ENCODE measurements at regions not wholly inside any gene's neighbourhood (a gene's known extent, or its start where the extent isn't known, plus 50 kb on each side); places are given as distances from the start of the nearest gene placed in this dataset.

DNA sequence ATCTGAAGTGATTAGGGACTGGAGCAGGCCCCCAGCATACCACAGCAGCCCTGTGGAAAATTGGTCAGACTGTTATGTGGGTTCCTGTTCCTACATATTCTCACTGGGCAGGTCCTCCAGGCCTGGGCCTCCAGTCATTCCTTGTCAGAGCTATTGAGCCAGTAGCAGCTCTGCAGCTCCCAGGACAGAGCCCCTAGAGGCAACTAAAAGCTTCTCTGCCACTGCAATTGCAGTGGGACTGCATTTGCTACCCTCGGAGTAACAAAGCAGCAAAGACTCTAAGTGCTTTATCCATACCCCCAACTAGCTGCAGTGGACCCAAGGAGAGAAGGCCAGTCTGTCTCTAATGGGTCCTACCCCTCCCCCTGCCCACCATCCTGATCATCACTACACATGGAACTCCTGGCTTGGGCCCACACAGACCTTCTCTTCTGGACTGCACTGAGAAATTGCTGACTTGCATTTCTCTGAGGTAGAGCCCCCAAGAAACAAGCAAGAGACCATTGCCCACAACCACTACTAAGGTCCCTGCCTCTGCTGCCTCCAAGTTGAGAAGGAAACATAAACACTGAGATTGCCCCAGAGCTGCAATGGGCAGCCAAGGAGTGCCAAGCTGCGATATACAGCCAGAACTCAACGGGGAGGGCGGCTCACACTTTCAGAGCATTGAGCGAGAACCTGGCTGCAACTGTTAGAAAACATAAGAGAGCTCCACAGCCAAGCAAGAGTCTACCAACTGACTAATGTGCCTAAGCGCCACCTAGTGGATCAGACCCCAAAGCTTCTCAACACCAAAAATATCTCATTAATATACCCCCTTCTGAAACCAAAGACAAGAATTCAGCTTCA, 738.7 kb upstream of the NDST4 start (continued):
- TF ChIP-seq MAFK (conservative IDR thresholded peaks at IDR 0.05 in 1 of 2, IDR thresholded peaks at IDR 0.05 in 1 of 2; ENCODE audit: low read length in 2 of 2) = peak; percentile 93 to 95
- TF ChIP-seq STAG1 (CRISPR knock-in tag; IDR thresholded peaks at IDR 0.05) = peak; percentile 58

DNA sequence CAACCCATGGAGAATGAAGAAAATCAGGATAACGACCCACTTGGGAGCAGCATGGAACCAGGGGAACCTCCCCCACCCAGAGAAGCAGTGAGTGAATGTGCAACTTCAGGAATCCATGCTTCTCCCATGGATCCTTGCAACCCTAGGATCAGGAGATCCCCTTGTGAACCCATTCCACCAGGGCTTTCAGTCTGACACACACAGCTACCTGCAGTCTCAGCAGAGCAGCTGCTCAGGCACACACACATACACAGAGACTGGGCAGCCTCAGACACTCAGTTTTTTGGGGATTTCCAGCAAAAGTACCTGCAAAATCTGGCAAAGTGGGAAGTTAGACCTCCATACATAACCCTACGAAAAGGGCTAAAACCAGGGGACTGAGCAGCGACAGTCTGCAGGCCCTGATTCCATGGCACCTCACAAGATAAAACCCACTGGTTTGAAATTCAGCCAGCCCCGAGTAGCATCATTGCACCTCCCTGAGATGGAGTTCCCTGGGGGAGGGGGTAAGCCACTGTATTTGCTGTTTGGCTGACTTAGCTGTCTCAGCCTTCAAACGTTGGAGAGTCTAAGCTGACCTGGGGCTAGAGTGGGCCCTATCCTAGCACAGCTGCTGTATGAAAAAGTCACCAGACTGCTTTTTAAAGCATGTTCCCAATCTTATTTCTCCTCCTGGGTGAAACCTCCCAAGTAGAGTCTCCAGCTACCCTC, 737.5 kb upstream of the NDST4 start:
- Histone ChIP-seq H3K79me2 (ENCODE audit: insufficient read depth, low read length) (no peaks in the 10 kb centered on the region), H3K36me3 (replicated peaks in 1 of 2; ENCODE audit: control insufficient read depth in 1 of 2, insufficient read depth in 2 of 2, low read length in 2 of 2) (no peaks in the 10 kb centered on the region), H3K9me3 (ENCODE audit: low read length) (no peaks in the 10 kb centered on the region), H4K20me1 (ENCODE audit: insufficient read depth, low read length) (no peaks in the 10 kb centered on the region), H3K27ac (ENCODE audit: extremely low read length, insufficient read depth, low read length) (no peak overlapping the region), H3K4me2 (ENCODE audit: low read depth, low read length) (no peak overlapping the region), H3K9ac (ENCODE audit: insufficient read depth, low read depth, low read length) (no peak overlapping the region), H2AFZ (ENCODE audit: low read length) (no peak overlapping the region), H3K27me3 (ENCODE audit: control insufficient read depth in 1 of 2, insufficient read depth in 2 of 2, low read length in 2 of 2) (no peaks in the 10 kb centered on the region), H3K4me3 (replicated peaks in 1 of 3; ENCODE audit: insufficient read depth in 1 of 3, low read depth in 2 of 3, low read length in 3 of 3) (no peak overlapping the region), H3K4me1 (ENCODE audit: insufficient read depth, low read length) (no peaks in the 10 kb centered on the region)
- 10% methylated on average over 2 of the region's 5 CpGs for WGBS (ENCODE audit: low lambda C conversion rate)
- ATAC-seq (no peak), FAIRE-seq (no peak), DNase-seq (ENCODE audit: low spot score) (no peak)
- in situ Hi-C loops (cut with HindIII; ENCODE audit: extremely low pct_ligation_motif_present, low pct_unique_long_range_greater_than_20kb) = loop anchor here (25.0 kb wide), 1 partner anchor 764 kb away; no protein-coding TSS in a partner anchor
- CTCF ChIA-PET (ENCODE audit: low intra/inter-chr PET ratio, low total read pairs) = no interaction called here
- intact Hi-C loops (cut with micrococcal nuclease; ENCODE audit: unreplicated experiment) = no loop called here
- TF ChIP-seq ZNF430 (CRISPR knock-in tag; IDR thresholded peaks at IDR 0.05) = no peak
- no peak for TF ChIP-seq GPN1 (CRISPR knock-in tag; IDR thresholded peaks at IDR 0.05; ENCODE audit: borderline replicate concordance)
- no peak for TF ChIP-seq TBX3 (IDR thresholded peaks at IDR 0.05; ENCODE audit: borderline replicate concordance)
- TF ChIP-seq REXO4 (CRISPR knock-in tag; IDR thresholded peaks at IDR 0.05; ENCODE audit: borderline replicate concordance) = no peak
- no peak for TF ChIP-seq ZNF224 (CRISPR knock-in tag; IDR thresholded peaks at IDR 0.05)
- no peak for TF ChIP-seq MIER2 (CRISPR knock-in tag; IDR thresholded peaks at IDR 0.05)
- TF ChIP-seq FLYWCH1 (CRISPR knock-in tag; IDR thresholded peaks at IDR 0.05) = no peak
- no peak for TF ChIP-seq MTF1 (CRISPR knock-in tag; IDR thresholded peaks at IDR 0.05)
- no peak for TF ChIP-seq RAD51 (IDR thresholded peaks at IDR 0.05; ENCODE audit: borderline replicate concordance)
- no peak for TF ChIP-seq ZNF549 (CRISPR knock-in tag; IDR thresholded peaks at IDR 0.05)
- TF ChIP-seq ZNF672 (CRISPR knock-in tag; IDR thresholded peaks at IDR 0.05) = no peak
- POLR2A ChIA-PET = no interaction called here
- no TSS peak for BruUV-seq (replicated peaks)

Measured in HepG2 (cell line).